A549 (cell line): ENCODE measurements at regions not wholly inside any gene's neighbourhood (a gene's known extent, or its start where the extent isn't known, plus 50 kb on each side); places are given as distances from the start of the nearest gene placed in this dataset.

Experiments used
- BHLHE40 ChIP-seq: IDR thresholded peaks from 2 replicates; pipeline ENCODE4 v1.6.1; 2012; ENCODE audit warnings: low read depth, low read length, inconsistent platforms
- CBX8 ChIP-seq: fragments of 200-600 bp; sonication (generic); IDR thresholded peaks from 2 replicates; pipeline ENCODE4 v1.6.1; 2016
- CTCF ChIP-seq: fragments of >200 bp; sonication (Bioruptor Twin); formaldehyde crosslinking; IDR thresholded peaks from 3 replicates; pipeline ENCODE4 v1.5.1; 2016
- POLR2AphosphoS2 ChIP-seq: conservative IDR thresholded peaks from 2 replicates; pipeline ENCODE4 v1.6.1; 2012; ENCODE audit warnings: low read length, improper control_type of control experiment, inconsistent platforms

- no peak for TF ChIP-seq BHLHE40
- no peak for TF ChIP-seq CTCF
- no peak for TF ChIP-seq CBX8
- TF ChIP-seq POLR2AphosphoS2: no peak
Observed at GRCh38 chr7:73919694-73920375, 58.9 kb downstream of the TMEM270 start.
